PC-3 (cell line): ENCODE measurements at regions not wholly inside any gene's neighbourhood (a gene's known extent, or its start where the extent isn't known, plus 50 kb on each side); places are given as distances from the start of the nearest gene placed in this dataset.

Experiments
- ATAC-seq: fragments of 200-7000 bp; cut with Tn5 transposase; 2 replicates; pipeline ENCODE4 v1.9.1; 2020; ENCODE audit warnings: mild to moderate bottlenecking, moderate library complexity
- BruUV-seq: library from RNA; stranded (reverse); fragments of 400-500 nt; replicated peaks from 2 replicates; lab custom pipeline; 2021; lab: Mats Ljungman, UMichigan
- CTCF ChIA-PET: fragments of 300-600 bp; sonication (Branson Sonifier 250); formaldehyde crosslinking; loops from one replicate; lab custom pipeline; 2022; ENCODE audit warnings: antibody characterized with exemption; lab: Charles Lee
- POLR2A ChIA-PET: fragments of 300-600 bp; sonication (Branson Sonifier 250); formaldehyde crosslinking; loops from one replicate; lab custom pipeline; 2022; ENCODE audit warnings: antibody characterized with exemption; ENCODE audit not compliant: unreplicated experiment; lab: Charles Lee
- DNase-seq: peaks from one replicate; pipeline ENCODE4 v3.0.0-alpha.2; 2015
- H2AFZ ChIP-seq: fragments of 300-600 bp; sonication (generic); 2 replicates; pipeline ENCODE4 v1.6.0; 2016; ENCODE audit warnings: antibody characterized with exemption, low read length
- H3F3A ChIP-seq: fragments of 300-600 bp; sonication (generic); one replicate; pipeline ENCODE4 v1.6.0; 2017; ENCODE audit warnings: antibody characterized with exemption, low read length, control low read depth, mild to moderate bottlenecking; ENCODE audit not compliant: unreplicated experiment
- H3K27ac ChIP-seq: fragments of 300-600 bp; sonication (generic); 2 replicates; pipeline ENCODE4 v1.5.1; 2016; ENCODE audit warnings: mild to moderate bottlenecking, low read length
- H3K27me3 ChIP-seq: fragments of 300-600 bp; sonication (generic); 2 replicates; pipeline ENCODE4 v1.6.1; 2016; ENCODE audit warnings: low read length, mixed read lengths
- H3K36me3 ChIP-seq: fragments of 300-600 bp; sonication (generic); 2 replicates; pipeline ENCODE4 v1.6.1; 2016; ENCODE audit warnings: low read depth, mixed run types, low read length, mixed read lengths
- H3K4me1 ChIP-seq: fragments of 300-600 bp; sonication (generic); 2 replicates; pipeline ENCODE4 v1.5.1; 2016; ENCODE audit warnings: low read length; ENCODE audit not compliant: insufficient read depth
- H3K4me2 ChIP-seq: fragments of 300-600 bp; sonication (generic); 2 replicates; pipeline ENCODE4 v1.6.0; 2016; ENCODE audit warnings: low read length
- H3K4me3 ChIP-seq: fragments of 300-600 bp; sonication (generic); 2 replicates; pipeline ENCODE4 v1.5.1; 2016; ENCODE audit warnings: mild to moderate bottlenecking, low read length, mixed read lengths
- H3K79me2 ChIP-seq: fragments of 300-600 bp; sonication (generic); 2 replicates; pipeline ENCODE4 v1.6.1; 2017; ENCODE audit warnings: low read length, mixed read lengths
- H3K9ac ChIP-seq: fragments of 300-600 bp; sonication (generic); 2 replicates; pipeline ENCODE4 v1.6.0; 2016; ENCODE audit warnings: mild to moderate bottlenecking, low read length
- H3K9me2 ChIP-seq: fragments of 300-600 bp; sonication (generic); replicated peaks from 2 replicates; pipeline ENCODE4 v1.6.1; 2016; ENCODE audit warnings: mixed run types, low read length, mixed read lengths
- H3K9me3 ChIP-seq: fragments of 300-600 bp; sonication (generic); 2 replicates; pipeline ENCODE4 v1.6.1; 2016; ENCODE audit warnings: low read length, mixed read lengths
- H4K20me1 ChIP-seq: fragments of 300-600 bp; sonication (generic); 2 replicates; pipeline ENCODE4 v1.6.1; 2016; ENCODE audit warnings: low read length, mixed read lengths
- CTCF ChIP-seq: fragments of 300-600 bp; sonication (generic); conservative IDR thresholded peaks from 2 replicates; pipeline ENCODE4 v1.5.1; 2017; ENCODE audit warnings: antibody characterized with exemption, low read depth, mild to moderate bottlenecking, low read length
- EZH2 ChIP-seq: fragments of 300-600 bp; sonication (generic); IDR thresholded peaks from one replicate; pipeline ENCODE4 v1.6.1; 2017; ENCODE audit warnings: antibody characterized with exemption, mild to moderate bottlenecking, low read length; ENCODE audit not compliant: unreplicated experiment
- EZH2phosphoT487 ChIP-seq: fragments of 300-600 bp; sonication (generic); IDR thresholded peaks from 2 replicates; pipeline ENCODE4 v1.6.1; 2018; ENCODE audit warnings: mild to moderate bottlenecking, antibody characterized with exemption, low read length, borderline replicate concordance
- intact Hi-C: fragments of 100-400 bp; cut with micrococcal nuclease; formaldehyde crosslinking; loops from 2 replicates; pipeline ENCODE4 v1.9.0; 2023

DNA sequence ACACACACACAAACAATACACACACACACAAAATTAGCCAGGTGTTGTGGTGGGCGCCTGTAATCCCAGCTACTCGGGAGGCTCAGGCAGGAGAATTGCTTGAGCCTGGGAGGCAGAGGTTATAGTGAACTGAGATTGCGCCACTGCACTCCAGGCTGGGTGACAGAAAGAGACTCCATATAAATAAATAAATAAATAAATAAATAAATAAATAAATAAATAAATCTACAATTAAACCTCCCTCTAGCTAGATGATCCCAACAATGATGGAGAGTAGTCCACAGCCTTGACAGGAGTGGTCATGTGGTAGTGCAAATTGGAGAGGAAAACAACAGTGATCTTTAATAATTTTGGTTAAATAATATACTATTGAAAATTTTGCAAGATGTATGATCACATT lies 1739.0 kb upstream of the C9orf72 start:
- H4K20me1 ChIP-seq = no peaks in the 10 kb centered on the region
- no peaks in the 10 kb centered on the region for H3K79me2 ChIP-seq
- POLR2A ChIA-PET = no interaction called here
- H3K9ac ChIP-seq = no peak overlapping the region
- H3K4me2 ChIP-seq = no peak overlapping the region
- no TSS peak for BruUV-seq
- no peak overlapping the region for H3K4me3 ChIP-seq
- no peak overlapping the region for H2AFZ ChIP-seq
- TF ChIP-seq CTCF = no peak
- no peak for TF ChIP-seq EZH2
- no peak for TF ChIP-seq EZH2phosphoT487
- no peak overlapping the region for H3K27ac ChIP-seq
- no peaks in the 10 kb centered on the region for H3K9me3 ChIP-seq
- no peaks in the 10 kb centered on the region for H3K27me3 ChIP-seq
- no peaks in the 10 kb centered on the region for H3K9me2 ChIP-seq
- no peaks in the 10 kb centered on the region for H3F3A ChIP-seq
- CTCF ChIA-PET = no interaction called here
- no peaks in the 10 kb centered on the region for H3K36me3 ChIP-seq
- no peak for ATAC-seq
- no peak for DNase-seq
- intact Hi-C loops = no loop called here
- H3K4me1 ChIP-seq = peaks cover 8% of the 10 kb centered on the region; the same call in 1 of the 2 replicates

DNA sequence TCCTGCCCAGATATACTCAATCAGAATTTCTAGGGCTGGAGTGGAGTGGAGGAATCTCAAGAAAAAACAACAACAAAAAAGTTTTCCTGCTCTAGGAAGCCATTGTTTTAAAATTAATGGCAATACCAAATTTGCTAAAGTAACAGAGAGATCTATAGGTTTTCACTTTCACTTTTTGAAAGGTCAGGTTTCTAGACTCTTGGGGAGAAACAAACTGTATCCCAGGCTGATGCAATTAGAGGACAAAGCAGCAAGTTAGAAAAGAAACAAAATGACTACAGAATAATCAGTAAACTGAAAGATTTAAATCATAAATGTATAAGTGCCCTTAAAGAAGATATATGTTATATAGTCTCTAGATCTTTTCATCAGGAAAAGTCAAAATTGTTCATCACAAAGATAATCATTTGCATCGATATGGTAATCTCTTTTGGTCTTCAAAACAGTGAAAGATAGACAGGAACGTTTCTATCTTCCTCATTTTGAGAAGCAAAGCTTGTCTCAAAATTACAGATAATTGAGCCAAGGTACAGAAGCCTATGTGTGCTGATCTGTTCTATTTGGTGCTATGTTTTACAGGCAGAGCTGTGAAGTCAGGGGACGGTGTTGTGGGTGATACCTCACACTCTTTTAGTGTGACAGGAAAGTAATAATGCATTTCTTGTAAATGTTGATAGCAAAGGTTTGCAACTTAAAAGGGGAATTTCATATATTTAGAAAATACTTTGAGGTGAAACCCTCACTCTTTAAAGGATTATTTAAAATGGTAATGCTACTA lies 1746.6 kb upstream of the C9orf72 start:
- BruUV-seq = no TSS peak
- H3K4me3 ChIP-seq = no peak overlapping the region
- no peaks in the 10 kb centered on the region for H3K36me3 ChIP-seq
- CTCF ChIA-PET = no interaction called here
- TF ChIP-seq EZH2phosphoT487 (no peak), CTCF (no peak), EZH2 (no peak)
- H3K79me2 ChIP-seq = no peaks in the 10 kb centered on the region
- no peaks in the 10 kb centered on the region for H3K9me2 ChIP-seq
- ATAC-seq = no peak
- no peaks in the 10 kb centered on the region for H3K9me3 ChIP-seq
- POLR2A ChIA-PET = no interaction called here
- H3K9ac ChIP-seq = no peak overlapping the region
- intact Hi-C loops = no loop called here
- no peak for DNase-seq
- H3K4me2 ChIP-seq = no peak overlapping the region
- H3K27me3 ChIP-seq = no peaks in the 10 kb centered on the region
- H3K4me1 ChIP-seq = no peaks in the 10 kb centered on the region
- H3F3A ChIP-seq = no peaks in the 10 kb centered on the region
- no peak overlapping the region for H2AFZ ChIP-seq
- no peak overlapping the region for H3K27ac ChIP-seq
- no peaks in the 10 kb centered on the region for H4K20me1 ChIP-seq

- Histone ChIP-seq H4K20me1 (no peaks in the 10 kb centered on the region), H3K27me3 (no peaks in the 10 kb centered on the region), H3K9me2 (no peaks in the 10 kb centered on the region), H3K9me3 (no peaks in the 10 kb centered on the region), H3K27ac (no peak overlapping the region), H3K9ac (no peak overlapping the region), H3K4me1 (no peaks in the 10 kb centered on the region), H3F3A (no peaks in the 10 kb centered on the region), H2AFZ (no peak overlapping the region), H3K4me2 (no peak overlapping the region), H3K4me3 (no peak overlapping the region), H3K36me3 (no peaks in the 10 kb centered on the region), H3K79me2 (no peaks in the 10 kb centered on the region)
- ChIA-PET POLR2A (no interaction called here), CTCF (no interaction called here)
- no peak for DNase-seq
- no peak for ATAC-seq
- TF ChIP-seq EZH2phosphoT487 (no peak), EZH2 (no peak), CTCF (no peak)
- no TSS peak for BruUV-seq
- intact Hi-C loops = no loop called here
These were observed 1749.0 kb upstream of the C9orf72 start for GRCh38 chr9:29322240-29322639.
